H1 (cell line): ENCODE measurements at regions not wholly inside any gene's neighbourhood (a gene's known extent, or its start where the extent isn't known, plus 50 kb on each side); places are given as distances from the start of the nearest gene placed in this dataset.

ENCODE experiments used
- EZH2 ChIP-seq: fragments of 200-600 bp; sonication (generic); IDR thresholded peaks from 2 replicates; pipeline ENCODE4 v1.7.1; 2012; ENCODE audit warnings: low read depth, mild to moderate bottlenecking, moderate library complexity, low read length, inconsistent platforms; ENCODE audit not compliant: severe bottlenecking
- FOSL1 ChIP-seq: IDR thresholded peaks from 2 replicates; pipeline ENCODE4 v1.6.1; 2011; ENCODE audit warnings: mild to moderate bottlenecking, low read depth, low read length, moderate library complexity; ENCODE audit not compliant: insufficient read depth
- RAD21 ChIP-seq, 2 experiments: IDR thresholded peaks in 1 of 2; conservative IDR thresholded peaks in 1 of 2; 2 replicates each; pipeline ENCODE4 v1.6.1; 2011; ENCODE audit warnings: low read depth in 2 of 2, low read length in 2 of 2, improper control_type of control experiment in 1 of 2, inconsistent platforms in 1 of 2, mild to moderate bottlenecking in 1 of 2, moderate library complexity in 1 of 2
- SP2 ChIP-seq: IDR thresholded peaks from 2 replicates; pipeline ENCODE4 v1.6.1; 2012; ENCODE audit warnings: mild to moderate bottlenecking, low read length, inconsistent platforms
- TF ChIP-seq, protein P1 (sequence below), 3 experiments: IDR thresholded peaks; 1 replicate in 2 of 3; 2 replicates in 1 of 3; pipeline versions ENCODE4 v1.5.1 to v1.6.1; 2011; ENCODE audit warnings: low read length in 3 of 3, mild to moderate bottlenecking in 3 of 3, inconsistent platforms in 2 of 3, low read depth in 1 of 3, moderate library complexity in 1 of 3; ENCODE audit not compliant: insufficient read depth in 1 of 3; ENCODE audit errors: control extremely low read depth in 1 of 3

DNA sequence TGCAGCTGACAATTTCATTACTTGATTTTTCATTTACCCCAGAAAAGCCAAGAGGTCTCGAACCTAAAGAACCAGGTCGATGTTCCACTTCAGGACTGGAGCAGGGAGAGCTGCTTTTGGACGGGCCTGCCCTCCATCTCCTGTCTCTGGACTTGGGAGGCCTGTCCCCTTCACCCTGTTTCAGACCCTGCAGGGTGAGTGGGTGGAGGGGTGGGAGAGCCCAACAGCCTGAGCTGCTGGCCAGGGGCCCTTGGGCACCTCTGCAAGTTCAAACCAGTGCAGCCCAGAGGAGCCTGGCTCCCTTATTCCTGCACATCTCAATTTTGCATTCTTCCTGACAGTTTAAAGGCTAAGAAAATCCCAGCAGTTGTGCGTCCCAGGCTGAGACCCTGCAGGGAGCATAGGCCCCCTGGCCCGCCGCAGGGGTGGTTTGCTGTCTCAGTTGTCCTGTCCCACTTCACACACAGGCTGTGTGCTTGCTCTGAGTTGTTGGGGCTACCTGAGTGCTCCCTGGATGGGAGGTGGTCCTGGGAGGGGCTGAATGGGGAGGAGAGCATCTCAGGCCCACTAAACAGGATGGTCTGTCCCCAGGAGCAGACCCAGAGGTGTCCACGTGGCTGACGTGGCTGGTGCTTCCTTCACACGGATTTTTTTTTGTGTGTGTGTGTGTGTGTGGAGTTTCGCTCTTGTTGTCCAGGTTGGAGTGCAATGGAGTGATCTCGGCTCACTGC is 443.7 kb downstream of the PTPRU start:
- TF ChIP-seq FOSL1 = no peak
- no peak for TF ChIP-seq RAD21 (IDR thresholded peaks at IDR 0.05 in 1 of 2, conservative IDR thresholded peaks at IDR 0.05 in 1 of 2; ENCODE audit: low read depth in 2 of 2, low read length in 2 of 2)
- no peak for TF ChIP-seq SP2
- TF ChIP-seq, protein P1, sequence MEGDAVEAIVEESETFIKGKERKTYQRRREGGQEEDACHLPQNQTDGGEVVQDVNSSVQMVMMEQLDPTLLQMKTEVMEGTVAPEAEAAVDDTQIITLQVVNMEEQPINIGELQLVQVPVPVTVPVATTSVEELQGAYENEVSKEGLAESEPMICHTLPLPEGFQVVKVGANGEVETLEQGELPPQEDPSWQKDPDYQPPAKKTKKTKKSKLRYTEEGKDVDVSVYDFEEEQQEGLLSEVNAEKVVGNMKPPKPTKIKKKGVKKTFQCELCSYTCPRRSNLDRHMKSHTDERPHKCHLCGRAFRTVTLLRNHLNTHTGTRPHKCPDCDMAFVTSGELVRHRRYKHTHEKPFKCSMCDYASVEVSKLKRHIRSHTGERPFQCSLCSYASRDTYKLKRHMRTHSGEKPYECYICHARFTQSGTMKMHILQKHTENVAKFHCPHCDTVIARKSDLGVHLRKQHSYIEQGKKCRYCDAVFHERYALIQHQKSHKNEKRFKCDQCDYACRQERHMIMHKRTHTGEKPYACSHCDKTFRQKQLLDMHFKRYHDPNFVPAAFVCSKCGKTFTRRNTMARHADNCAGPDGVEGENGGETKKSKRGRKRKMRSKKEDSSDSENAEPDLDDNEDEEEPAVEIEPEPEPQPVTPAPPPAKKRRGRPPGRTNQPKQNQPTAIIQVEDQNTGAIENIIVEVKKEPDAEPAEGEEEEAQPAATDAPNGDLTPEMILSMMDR (IDR thresholded peaks at IDR 0.05; ENCODE audit: control extremely low read depth in 1 of 3, insufficient read depth in 1 of 3, low read depth in 1 of 3, low read length in 3 of 3) = no peak
- no peak for TF ChIP-seq EZH2
